Ishikawa (cell line): ENCODE measurements at regions not wholly inside any gene's neighbourhood (a gene's known extent, or its start where the extent isn't known, plus 50 kb on each side); places are given as distances from the start of the nearest gene placed in this dataset.

Experiments used
- CEBPB ChIP-seq: IDR thresholded peaks from 2 replicates; pipeline ENCODE4 v1.6.1; 2012
- EP300 ChIP-seq: IDR thresholded peaks from 2 replicates; pipeline ENCODE4 v1.6.1; 2012; ENCODE audit warnings: borderline replicate concordance
- NFIC ChIP-seq: IDR thresholded peaks from 2 replicates; pipeline ENCODE4 v1.6.1; 2012
- RAD21 ChIP-seq: IDR thresholded peaks from 2 replicates; pipeline ENCODE4 v1.6.1; 2012; ENCODE audit warnings: low read depth
- TAF1 ChIP-seq: IDR thresholded peaks from 2 replicates; pipeline ENCODE4 v1.6.1; 2012; ENCODE audit warnings: low read depth, mild to moderate bottlenecking
- TEAD4 ChIP-seq: IDR thresholded peaks from 2 replicates; pipeline ENCODE4 v1.6.1; 2012
- YY1 ChIP-seq: IDR thresholded peaks from 2 replicates; pipeline ENCODE4 v1.6.1; 2012; ENCODE audit warnings: low read depth
- TF ChIP-seq, protein P1 (sequence below): IDR thresholded peaks from 2 replicates; pipeline ENCODE4 v1.6.1; 2012
- TF ChIP-seq, protein P2 (sequence below): IDR thresholded peaks from 2 replicates; pipeline ENCODE4 v1.6.1; 2012; ENCODE audit warnings: low read depth, mild to moderate bottlenecking

DNA sequence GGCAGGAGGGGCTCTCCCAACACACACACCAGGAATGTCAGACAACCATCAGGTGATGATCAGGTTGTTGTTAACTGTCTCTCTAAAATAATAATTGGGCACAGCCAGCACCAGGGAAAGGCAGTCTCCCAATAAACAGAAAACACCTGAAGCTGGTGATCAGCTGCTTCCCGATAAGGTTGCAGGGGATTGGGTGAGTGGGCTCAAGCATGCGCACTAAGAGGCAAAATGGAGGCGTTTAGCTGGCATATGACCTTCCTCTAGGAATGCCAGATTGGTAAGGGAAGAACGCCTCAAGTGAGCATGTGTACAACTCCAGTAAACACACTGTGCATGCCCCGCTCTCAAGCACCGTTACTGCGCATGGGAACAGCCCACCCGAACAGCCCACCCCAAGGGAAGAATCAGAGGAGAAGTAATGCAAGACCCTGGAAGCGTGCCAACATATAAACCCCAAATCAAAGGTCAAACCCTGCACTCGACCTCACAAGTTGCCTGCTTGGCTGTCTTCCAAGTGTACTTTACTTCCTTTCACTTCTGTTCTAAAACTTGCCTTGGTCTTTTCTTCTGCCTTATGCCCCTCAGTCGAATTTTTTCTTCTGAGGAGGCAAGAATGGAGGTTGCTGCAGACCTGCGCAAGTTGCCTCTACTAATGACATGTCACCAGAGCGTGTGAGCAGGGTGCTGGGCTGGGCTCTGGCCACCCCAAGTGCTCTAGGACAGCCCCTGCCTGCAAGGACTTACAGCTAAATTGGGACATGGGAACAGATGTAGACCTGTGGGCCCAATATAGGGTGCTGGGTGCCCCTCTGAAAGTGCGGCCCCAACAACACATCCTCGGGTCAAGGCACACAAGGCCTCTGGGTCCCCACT lies 200.8 kb downstream of the RHOU start:
- TF ChIP-seq TAF1 (no peak), TEAD4 (no peak), EP300 (no peak), YY1 (no peak), RAD21 (no peak), NFIC (0 out of 2 replicates have a peak, but pooled peaks have one; percentile 17), CEBPB (no peak)
- TF ChIP-seq, protein P1, sequence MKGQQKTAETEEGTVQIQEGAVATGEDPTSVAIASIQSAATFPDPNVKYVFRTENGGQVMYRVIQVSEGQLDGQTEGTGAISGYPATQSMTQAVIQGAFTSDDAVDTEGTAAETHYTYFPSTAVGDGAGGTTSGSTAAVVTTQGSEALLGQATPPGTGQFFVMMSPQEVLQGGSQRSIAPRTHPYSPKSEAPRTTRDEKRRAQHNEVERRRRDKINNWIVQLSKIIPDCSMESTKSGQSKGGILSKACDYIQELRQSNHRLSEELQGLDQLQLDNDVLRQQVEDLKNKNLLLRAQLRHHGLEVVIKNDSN: no peak
- TF ChIP-seq, protein P2, sequence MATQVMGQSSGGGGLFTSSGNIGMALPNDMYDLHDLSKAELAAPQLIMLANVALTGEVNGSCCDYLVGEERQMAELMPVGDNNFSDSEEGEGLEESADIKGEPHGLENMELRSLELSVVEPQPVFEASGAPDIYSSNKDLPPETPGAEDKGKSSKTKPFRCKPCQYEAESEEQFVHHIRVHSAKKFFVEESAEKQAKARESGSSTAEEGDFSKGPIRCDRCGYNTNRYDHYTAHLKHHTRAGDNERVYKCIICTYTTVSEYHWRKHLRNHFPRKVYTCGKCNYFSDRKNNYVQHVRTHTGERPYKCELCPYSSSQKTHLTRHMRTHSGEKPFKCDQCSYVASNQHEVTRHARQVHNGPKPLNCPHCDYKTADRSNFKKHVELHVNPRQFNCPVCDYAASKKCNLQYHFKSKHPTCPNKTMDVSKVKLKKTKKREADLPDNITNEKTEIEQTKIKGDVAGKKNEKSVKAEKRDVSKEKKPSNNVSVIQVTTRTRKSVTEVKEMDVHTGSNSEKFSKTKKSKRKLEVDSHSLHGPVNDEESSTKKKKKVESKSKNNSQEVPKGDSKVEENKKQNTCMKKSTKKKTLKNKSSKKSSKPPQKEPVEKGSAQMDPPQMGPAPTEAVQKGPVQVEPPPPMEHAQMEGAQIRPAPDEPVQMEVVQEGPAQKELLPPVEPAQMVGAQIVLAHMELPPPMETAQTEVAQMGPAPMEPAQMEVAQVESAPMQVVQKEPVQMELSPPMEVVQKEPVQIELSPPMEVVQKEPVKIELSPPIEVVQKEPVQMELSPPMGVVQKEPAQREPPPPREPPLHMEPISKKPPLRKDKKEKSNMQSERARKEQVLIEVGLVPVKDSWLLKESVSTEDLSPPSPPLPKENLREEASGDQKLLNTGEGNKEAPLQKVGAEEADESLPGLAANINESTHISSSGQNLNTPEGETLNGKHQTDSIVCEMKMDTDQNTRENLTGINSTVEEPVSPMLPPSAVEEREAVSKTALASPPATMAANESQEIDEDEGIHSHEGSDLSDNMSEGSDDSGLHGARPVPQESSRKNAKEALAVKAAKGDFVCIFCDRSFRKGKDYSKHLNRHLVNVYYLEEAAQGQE: no peak
